ENCODE measurements at regions not wholly inside any gene's neighbourhood (a gene's known extent, or its start where the extent isn't known, plus 50 kb on each side); places are given as distances from the start of the nearest gene placed in this dataset.

GRCh38 chr5:60366489-60366888 is 333.5 kb downstream of the DEPDC1B start:
- Histone ChIP-seq H3K4me3 (ENCODE audit: low read depth, low read length) (no peak overlapping the region), H3K4me1 (ENCODE audit: control insufficient read depth, insufficient read depth, low read length) (no peaks in the 10 kb centered on the region), H3K9me3 (ENCODE audit: control insufficient read depth, insufficient read depth, low read length) (no peaks in the 10 kb centered on the region), H3K36me3 (ENCODE audit: control insufficient read depth, insufficient read depth, low read length) (no peaks in the 10 kb centered on the region), H3K27me3 (ENCODE audit: control insufficient read depth, insufficient read depth, low read length) (no peaks in the 10 kb centered on the region), H3K9ac (ENCODE audit: low read depth, low read length) (no peak overlapping the region)

- H3K9ac ChIP-seq (ENCODE audit: low read depth, low read length), result no peak overlapping the region
- no peaks in the 10 kb centered on the region for H3K4me1 ChIP-seq (ENCODE audit: control insufficient read depth, insufficient read depth, low read length)
- H3K36me3 ChIP-seq (ENCODE audit: control insufficient read depth, insufficient read depth, low read length), result no peaks in the 10 kb centered on the region
- no peak overlapping the region for H3K4me3 ChIP-seq (ENCODE audit: low read depth, low read length)
- H3K9me3 ChIP-seq (ENCODE audit: control insufficient read depth, insufficient read depth, low read length), result no peaks in the 10 kb centered on the region
- H3K27me3 ChIP-seq (ENCODE audit: control insufficient read depth, insufficient read depth, low read length), result no peaks in the 10 kb centered on the region
These were observed 335.0 kb downstream of the DEPDC1B start for GRCh38 chr5:60365001-60365400.

- Histone ChIP-seq H3K27me3 (ENCODE audit: control insufficient read depth, insufficient read depth, low read length) (no peaks in the 10 kb centered on the region), H3K4me3 (ENCODE audit: low read depth, low read length) (no peak overlapping the region), H3K9me3 (ENCODE audit: control insufficient read depth, insufficient read depth, low read length) (no peaks in the 10 kb centered on the region), H3K4me1 (ENCODE audit: control insufficient read depth, insufficient read depth, low read length) (no peaks in the 10 kb centered on the region), H3K36me3 (ENCODE audit: control insufficient read depth, insufficient read depth, low read length) (no peaks in the 10 kb centered on the region), H3K9ac (ENCODE audit: low read depth, low read length) (no peak overlapping the region)
These were observed 337.8 kb downstream of the DEPDC1B start for GRCh38 chr5:60362158-60362557.

GRCh38 chr5:60360355-60360754 is 339.6 kb downstream of the DEPDC1B start:
- no peaks in the 10 kb centered on the region for H3K4me1 ChIP-seq (ENCODE audit: control insufficient read depth, insufficient read depth, low read length)
- no peak overlapping the region for H3K4me3 ChIP-seq (ENCODE audit: low read depth, low read length)
- no peak overlapping the region for H3K9ac ChIP-seq (ENCODE audit: low read depth, low read length)
- H3K36me3 ChIP-seq (ENCODE audit: control insufficient read depth, insufficient read depth, low read length), result no peaks in the 10 kb centered on the region
- H3K27me3 ChIP-seq (ENCODE audit: control insufficient read depth, insufficient read depth, low read length), result no peaks in the 10 kb centered on the region
- H3K9me3 ChIP-seq (ENCODE audit: control insufficient read depth, insufficient read depth, low read length), result no peaks in the 10 kb centered on the region

GRCh38 chr5:60357302-60357701 is 342.7 kb downstream of the DEPDC1B start:
- H3K36me3 ChIP-seq (ENCODE audit: control insufficient read depth, insufficient read depth, low read length), result no peaks in the 10 kb centered on the region
- H3K9me3 ChIP-seq (ENCODE audit: control insufficient read depth, insufficient read depth, low read length), result no peaks in the 10 kb centered on the region
- H3K9ac ChIP-seq (ENCODE audit: low read depth, low read length), result no peak overlapping the region
- no peaks in the 10 kb centered on the region for H3K4me1 ChIP-seq (ENCODE audit: control insufficient read depth, insufficient read depth, low read length)
- no peak overlapping the region for H3K4me3 ChIP-seq (ENCODE audit: low read depth, low read length)
- H3K27me3 ChIP-seq (ENCODE audit: control insufficient read depth, insufficient read depth, low read length), result no peaks in the 10 kb centered on the region

GRCh38 chr5:60356745-60357144 is 343.2 kb downstream of the DEPDC1B start:
- Histone ChIP-seq H3K4me1 (ENCODE audit: control insufficient read depth, insufficient read depth, low read length) (no peaks in the 10 kb centered on the region), H3K4me3 (ENCODE audit: low read depth, low read length) (no peak overlapping the region), H3K9ac (ENCODE audit: low read depth, low read length) (no peak overlapping the region), H3K36me3 (ENCODE audit: control insufficient read depth, insufficient read depth, low read length) (no peaks in the 10 kb centered on the region), H3K27me3 (ENCODE audit: control insufficient read depth, insufficient read depth, low read length) (no peaks in the 10 kb centered on the region), H3K9me3 (ENCODE audit: control insufficient read depth, insufficient read depth, low read length) (no peaks in the 10 kb centered on the region)

- Histone ChIP-seq H3K36me3 (ENCODE audit: control insufficient read depth, insufficient read depth, low read length) (no peaks in the 10 kb centered on the region), H3K9ac (ENCODE audit: low read depth, low read length) (no peak overlapping the region), H3K4me3 (ENCODE audit: low read depth, low read length) (no peak overlapping the region), H3K9me3 (ENCODE audit: control insufficient read depth, insufficient read depth, low read length) (no peaks in the 10 kb centered on the region), H3K27me3 (ENCODE audit: control insufficient read depth, insufficient read depth, low read length) (no peaks in the 10 kb centered on the region), H3K4me1 (ENCODE audit: control insufficient read depth, insufficient read depth, low read length) (no peaks in the 10 kb centered on the region)
These were observed 344.8 kb downstream of the DEPDC1B start for GRCh38 chr5:60355181-60355580.

GRCh38 chr5:60354311-60354710 is 345.7 kb downstream of the DEPDC1B start:
- no peaks in the 10 kb centered on the region for H3K9me3 ChIP-seq (ENCODE audit: control insufficient read depth, insufficient read depth, low read length)
- H3K4me3 ChIP-seq (ENCODE audit: low read depth, low read length), result no peak overlapping the region
- H3K9ac ChIP-seq (ENCODE audit: low read depth, low read length), result no peak overlapping the region
- H3K4me1 ChIP-seq (ENCODE audit: control insufficient read depth, insufficient read depth, low read length), result no peaks in the 10 kb centered on the region
- no peaks in the 10 kb centered on the region for H3K36me3 ChIP-seq (ENCODE audit: control insufficient read depth, insufficient read depth, low read length)
- H3K27me3 ChIP-seq (ENCODE audit: control insufficient read depth, insufficient read depth, low read length), result no peaks in the 10 kb centered on the region

- no peaks in the 10 kb centered on the region for H3K27me3 ChIP-seq (ENCODE audit: control insufficient read depth, insufficient read depth, low read length)
- no peaks in the 10 kb centered on the region for H3K9me3 ChIP-seq (ENCODE audit: control insufficient read depth, insufficient read depth, low read length)
- no peak overlapping the region for H3K4me3 ChIP-seq (ENCODE audit: low read depth, low read length)
These were observed 346.9 kb downstream of the DEPDC1B start for GRCh38 chr5:60352992-60353599.

GRCh38 chr5:60350794-60351193 is 349.2 kb downstream of the DEPDC1B start:
- Histone ChIP-seq H3K4me1 (ENCODE audit: control insufficient read depth, insufficient read depth, low read length) (no peaks in the 10 kb centered on the region), H3K36me3 (ENCODE audit: control insufficient read depth, insufficient read depth, low read length) (no peaks in the 10 kb centered on the region), H3K9me3 (ENCODE audit: control insufficient read depth, insufficient read depth, low read length) (no peaks in the 10 kb centered on the region), H3K4me3 (ENCODE audit: low read depth, low read length) (no peak overlapping the region), H3K9ac (ENCODE audit: low read depth, low read length) (no peak overlapping the region), H3K27me3 (ENCODE audit: control insufficient read depth, insufficient read depth, low read length) (no peaks in the 10 kb centered on the region)

More at GRCh38 chr5:60352992-60353599, 346.9 kb downstream of the DEPDC1B start:
- Histone ChIP-seq H3K36me3 (ENCODE audit: control insufficient read depth, insufficient read depth, low read length) (no peaks in the 10 kb centered on the region), H3K9ac (ENCODE audit: low read depth, low read length) (no peak overlapping the region), H3K4me1 (ENCODE audit: control insufficient read depth, insufficient read depth, low read length) (no peaks in the 10 kb centered on the region)

GRCh38 chr5:60349891-60350415 is 350.0 kb downstream of the DEPDC1B start:
- Histone ChIP-seq H3K36me3 (ENCODE audit: control insufficient read depth, insufficient read depth, low read length) (no peaks in the 10 kb centered on the region), H3K27me3 (ENCODE audit: control insufficient read depth, insufficient read depth, low read length) (no peaks in the 10 kb centered on the region), H3K9ac (ENCODE audit: low read depth, low read length) (no peak overlapping the region), H3K4me1 (ENCODE audit: control insufficient read depth, insufficient read depth, low read length) (no peaks in the 10 kb centered on the region), H3K9me3 (ENCODE audit: control insufficient read depth, insufficient read depth, low read length) (no peaks in the 10 kb centered on the region), H3K4me3 (ENCODE audit: low read depth, low read length) (no peak overlapping the region)

- Histone ChIP-seq H3K9ac (ENCODE audit: low read depth, low read length) (no peak overlapping the region), H3K4me1 (ENCODE audit: control insufficient read depth, insufficient read depth, low read length) (no peaks in the 10 kb centered on the region), H3K36me3 (ENCODE audit: control insufficient read depth, insufficient read depth, low read length) (no peaks in the 10 kb centered on the region), H3K4me3 (ENCODE audit: low read depth, low read length) (no peak overlapping the region), H3K9me3 (ENCODE audit: control insufficient read depth, insufficient read depth, low read length) (no peaks in the 10 kb centered on the region), H3K27me3 (ENCODE audit: control insufficient read depth, insufficient read depth, low read length) (no peaks in the 10 kb centered on the region)
These were observed 353.6 kb downstream of the DEPDC1B start for GRCh38 chr5:60346393-60346792.

All from iPS-15b (cell line).